Natural killer cell treated with Interleukin-12 subunit alpha and Interleukin-12 subunit beta and Interleukin-15 and Interleukin-18, amount 100 ng/mL, for 72 hours (primary cell): ENCODE measurements at regions not wholly inside any gene's neighbourhood (a gene's known extent, or its start where the extent isn't known, plus 50 kb on each side); places are given as distances from the start of the nearest gene placed in this dataset.

Source experiments
- ATAC-seq, 2 donors: fragments of 150-1000 bp; cut with Tn5 transposase in 1 of 2; sonication (Bioruptor Pico), chemical (Tn5 transposase) in 1 of 2; 2 replicates each; pipeline ENCODE4 v1.10.0; 2021
- DNase-seq: peaks from one replicate; pipeline ENCODE4 v3.0.0; 2022; ENCODE audit warnings: low spot score
- H3K27ac Mint-ChIP-seq, 2 donors: 1 replicate in 1 of 2; 2 replicates in 1 of 2; pipeline ENCODE4 v1.8.0; 2022; ENCODE audit warnings: mixed read lengths in 2 of 2, mild to moderate bottlenecking in 1 of 2, moderate library complexity in 1 of 2
- H3K27me3 Mint-ChIP-seq, 2 donors: 1 replicate in 1 of 2; 2 replicates in 1 of 2; pipeline ENCODE4 v1.8.0; 2022; ENCODE audit warnings: mixed read lengths in 2 of 2
- H3K36me3 Mint-ChIP-seq: one replicate; pipeline ENCODE4 v1.8.0; 2022; ENCODE audit warnings: mixed read lengths
- H3K4me1 Mint-ChIP-seq, 2 donors: 1 replicate in 1 of 2; 2 replicates in 1 of 2; pipeline ENCODE4 v1.8.0; 2022; ENCODE audit warnings: low read depth in 2 of 2, mixed read lengths in 2 of 2, mild to moderate bottlenecking in 1 of 2
- H3K4me3 Mint-ChIP-seq: one replicate; pipeline ENCODE4 v1.8.0; 2022; ENCODE audit warnings: mixed read lengths
- H3K9me3 Mint-ChIP-seq: 2 replicates; pipeline ENCODE4 v1.8.0; 2022; ENCODE audit warnings: mixed read lengths

DNA sequence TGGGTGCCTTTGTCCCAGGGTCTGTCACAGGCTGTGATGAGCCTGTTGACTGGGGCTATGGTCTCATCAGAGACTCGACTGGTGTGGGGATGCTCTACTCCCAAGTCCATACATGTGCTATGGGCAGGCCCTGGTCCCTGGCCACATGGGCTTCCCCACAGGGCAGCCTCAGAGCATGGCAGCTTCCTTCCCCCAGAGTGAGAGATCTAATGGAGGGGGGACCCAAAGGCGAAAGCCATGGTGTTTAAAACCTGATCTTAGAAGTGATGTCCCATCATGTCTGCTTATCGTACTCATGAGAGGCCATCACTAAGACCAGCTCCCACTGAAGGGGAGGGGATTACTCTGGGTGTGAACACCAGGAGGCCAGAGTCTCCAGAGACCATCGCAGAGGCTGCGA lies 279.0 kb upstream of the RTL1 start:
- H3K9me3 Mint-ChIP-seq: no peaks in the 10 kb centered on the region
- H3K27ac Mint-ChIP-seq: no peak overlapping the region
- H3K36me3 Mint-ChIP-seq: no peaks in the 10 kb centered on the region
- H3K27me3 Mint-ChIP-seq: peaks cover 3 to 8% of the 10 kb centered on the region in 2 donors
- H3K4me1 Mint-ChIP-seq: no peaks in the 10 kb centered on the region
- H3K4me3 Mint-ChIP-seq: no peak overlapping the region
- ATAC-seq: no peak
- no peak for DNase-seq

DNA sequence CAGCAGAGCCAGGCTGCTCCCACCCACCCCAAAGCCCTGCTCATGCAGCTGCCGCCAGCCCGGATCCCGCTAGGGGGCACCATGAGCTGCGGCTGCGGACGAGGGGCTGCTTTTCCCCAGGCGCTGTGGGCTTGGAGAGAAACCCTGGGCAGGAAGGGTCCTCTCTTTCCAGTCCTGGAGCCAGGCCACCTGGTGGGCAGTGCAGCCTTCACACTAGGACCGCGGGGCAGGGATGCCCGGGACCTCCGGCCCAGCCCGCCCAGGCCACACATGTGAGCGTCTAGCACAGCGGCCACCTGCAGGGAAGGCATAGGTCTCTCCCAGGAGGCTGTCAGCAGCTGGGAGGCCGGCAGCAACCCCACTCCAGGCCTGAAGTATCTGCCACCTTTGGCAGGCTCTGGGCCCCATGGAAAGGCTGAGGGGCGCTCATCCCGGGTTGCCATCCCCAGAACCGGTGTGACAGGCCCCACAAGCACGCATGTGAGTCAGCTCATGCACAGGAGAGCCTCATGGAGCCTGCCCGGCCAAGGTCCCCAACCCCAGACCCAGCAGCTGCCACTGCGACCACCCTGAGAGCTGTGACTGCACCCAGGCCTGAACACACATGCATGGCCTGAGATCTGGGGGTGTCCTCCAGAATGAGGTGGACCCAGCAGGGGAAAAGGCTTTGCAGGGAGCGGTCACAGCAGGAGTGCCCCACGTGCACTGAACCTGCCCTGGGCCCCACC lies 280.0 kb upstream of the RTL1 start:
- H3K9me3 Mint-ChIP-seq: no peaks in the 10 kb centered on the region
- peaks cover 3 to 8% of the 10 kb centered on the region in 2 donors for H3K27me3 Mint-ChIP-seq
- no peaks in the 10 kb centered on the region for H3K36me3 Mint-ChIP-seq
- no peak overlapping the region for H3K4me3 Mint-ChIP-seq
- DNase-seq (no peak), ATAC-seq (no peak)
- H3K27ac Mint-ChIP-seq: no peak overlapping the region
- H3K4me1 Mint-ChIP-seq: no peaks in the 10 kb centered on the region

DNA sequence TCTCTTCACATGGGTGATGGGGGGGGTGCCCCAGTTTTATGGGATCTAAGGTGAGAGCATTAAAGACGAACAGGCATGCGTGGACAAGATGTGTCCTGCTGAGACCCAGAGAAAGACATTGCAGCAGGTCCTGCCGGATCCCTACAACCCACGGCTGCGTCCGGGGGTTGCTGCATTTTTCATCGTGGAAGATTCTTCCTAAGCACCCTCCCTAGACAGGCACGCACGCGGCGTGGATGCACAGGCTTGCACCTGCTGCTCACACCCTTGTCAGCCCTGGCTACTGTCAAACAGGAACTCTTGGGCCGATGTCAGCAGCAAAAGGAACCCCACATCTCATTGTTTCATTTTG lies 280.6 kb upstream of the RTL1 start:
- Mint-ChIP-seq H3K36me3 (no peaks in the 10 kb centered on the region), H3K4me1 (no peaks in the 10 kb centered on the region), H3K4me3 (no peak overlapping the region), H3K27ac (no peak overlapping the region), H3K27me3 (peaks cover 6 to 8% of the 10 kb centered on the region in 2 donors), H3K9me3 (no peaks in the 10 kb centered on the region)
- ATAC-seq (no peak), DNase-seq (no peak)

DNA sequence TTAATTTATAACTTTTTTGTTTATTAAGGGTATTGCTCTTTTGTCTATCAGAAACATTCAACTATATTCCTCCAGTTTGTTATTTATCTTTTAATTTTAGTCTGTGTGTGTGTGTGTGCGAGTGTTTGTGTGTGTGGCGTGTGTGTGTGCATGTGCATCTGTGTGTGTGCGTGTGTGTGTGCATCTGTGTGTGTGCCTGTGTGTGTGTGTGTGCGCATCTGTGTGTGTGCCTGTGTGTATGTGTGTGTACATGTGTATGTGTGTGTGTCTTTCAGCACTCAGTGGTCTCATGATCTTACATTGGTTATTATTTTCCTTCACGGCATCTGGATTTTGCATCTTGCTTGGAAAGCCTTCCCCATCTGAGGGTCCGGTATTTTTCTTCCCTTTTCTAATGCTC lies 281.1 kb upstream of the RTL1 start:
- ATAC-seq: no peak
- Mint-ChIP-seq H3K4me3 (no peak overlapping the region), H3K9me3 (no peaks in the 10 kb centered on the region), H3K27me3 (peaks cover 6 to 11% of the 10 kb centered on the region in 2 donors), H3K4me1 (no peaks in the 10 kb centered on the region), H3K36me3 (no peaks in the 10 kb centered on the region), H3K27ac (no peak overlapping the region)
- no peak for DNase-seq

DNA sequence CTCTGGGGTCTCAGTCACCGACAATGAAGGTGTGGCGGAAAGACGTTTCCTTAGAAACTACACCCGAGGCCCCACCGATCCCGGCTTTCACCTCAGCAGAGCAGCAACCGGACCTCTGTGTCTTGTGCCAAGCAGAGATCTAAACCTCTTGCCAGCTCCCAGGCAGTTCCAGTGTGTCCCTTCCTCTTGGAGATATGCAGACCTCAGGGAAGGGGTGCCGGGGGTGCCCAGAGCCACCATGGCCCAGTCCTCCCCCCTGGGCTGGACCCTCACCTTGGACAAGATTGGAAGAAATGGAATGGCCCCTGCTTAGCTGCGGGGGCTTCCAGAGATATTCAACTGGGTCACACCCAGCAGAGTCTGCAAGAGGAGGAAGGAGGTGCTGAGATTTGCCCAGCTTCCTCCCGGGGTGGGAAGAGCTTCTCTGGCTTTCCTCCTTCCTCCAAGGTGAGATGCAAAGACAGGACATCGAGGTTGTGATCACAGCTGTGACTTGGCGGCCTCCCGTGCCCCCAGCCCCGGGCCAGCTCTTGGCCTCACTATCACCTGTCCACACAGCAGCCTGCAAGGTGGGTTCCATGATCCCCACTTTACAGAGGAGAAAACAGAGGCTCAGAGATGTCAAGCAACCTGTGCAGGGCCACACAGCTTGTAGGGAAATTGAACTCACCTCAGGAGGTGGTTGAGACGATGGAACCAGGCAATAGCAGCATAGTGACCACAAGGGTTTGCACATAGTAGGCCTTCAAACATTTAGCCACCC lies 281.7 kb upstream of the RTL1 start:
- no peaks in the 10 kb centered on the region for H3K4me1 Mint-ChIP-seq
- no peaks in the 10 kb centered on the region for H3K36me3 Mint-ChIP-seq
- no peak overlapping the region for H3K4me3 Mint-ChIP-seq
- H3K9me3 Mint-ChIP-seq: no peaks in the 10 kb centered on the region
- no peak for DNase-seq
- no peak for ATAC-seq
- peaks cover 9 to 18% of the 10 kb centered on the region in 2 donors for H3K27me3 Mint-ChIP-seq
- no peak overlapping the region for H3K27ac Mint-ChIP-seq

DNA sequence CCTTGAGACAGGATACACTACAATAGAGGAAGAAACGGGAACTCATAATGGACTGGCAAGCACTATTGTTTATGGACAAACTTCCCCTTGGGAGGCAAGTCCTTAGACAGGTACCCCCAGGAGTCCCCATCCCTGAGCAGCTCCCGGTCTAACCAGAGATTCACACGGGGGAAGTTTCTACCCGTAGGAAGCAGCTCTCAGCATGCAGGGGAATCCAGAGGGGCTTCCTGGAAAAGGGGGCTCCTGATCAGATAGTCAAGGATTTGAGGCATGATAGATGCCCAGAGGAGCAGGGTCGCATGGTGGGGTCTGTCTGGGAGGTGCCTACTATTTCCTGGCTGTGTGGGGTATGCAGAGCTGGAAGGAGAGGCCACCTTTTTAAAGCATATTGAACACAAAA lies 282.4 kb upstream of the RTL1 start:
- no peaks in the 10 kb centered on the region for H3K4me1 Mint-ChIP-seq
- no peak for ATAC-seq
- H3K9me3 Mint-ChIP-seq: no peaks in the 10 kb centered on the region
- H3K27me3 Mint-ChIP-seq: peaks cover 9 to 21% of the 10 kb centered on the region in 2 donors
- H3K36me3 Mint-ChIP-seq: no peaks in the 10 kb centered on the region
- H3K27ac Mint-ChIP-seq: no peak overlapping the region
- no peak overlapping the region for H3K4me3 Mint-ChIP-seq
- DNase-seq: no peak

DNA sequence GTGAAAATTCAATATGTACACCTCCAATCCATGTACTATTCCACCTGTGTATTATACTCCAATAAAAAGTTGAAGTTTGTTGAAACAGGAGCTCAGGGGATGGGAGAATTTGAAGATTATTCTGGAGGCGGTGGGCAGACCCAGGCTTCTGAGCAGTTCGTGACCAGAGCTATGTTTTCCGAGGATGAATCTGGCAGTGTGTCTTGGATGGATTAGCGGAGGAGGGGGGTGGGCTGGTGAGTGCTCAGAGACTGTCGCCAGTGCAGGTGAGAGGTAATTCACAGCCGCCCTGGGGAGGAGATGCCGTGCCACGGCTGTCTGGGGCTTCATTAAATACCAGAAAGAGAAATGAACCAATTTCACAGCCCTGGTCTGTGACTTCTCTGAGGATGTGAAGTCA lies 283.0 kb upstream of the RTL1 start:
- no peaks in the 10 kb centered on the region for H3K36me3 Mint-ChIP-seq
- no peak for DNase-seq

DNA sequence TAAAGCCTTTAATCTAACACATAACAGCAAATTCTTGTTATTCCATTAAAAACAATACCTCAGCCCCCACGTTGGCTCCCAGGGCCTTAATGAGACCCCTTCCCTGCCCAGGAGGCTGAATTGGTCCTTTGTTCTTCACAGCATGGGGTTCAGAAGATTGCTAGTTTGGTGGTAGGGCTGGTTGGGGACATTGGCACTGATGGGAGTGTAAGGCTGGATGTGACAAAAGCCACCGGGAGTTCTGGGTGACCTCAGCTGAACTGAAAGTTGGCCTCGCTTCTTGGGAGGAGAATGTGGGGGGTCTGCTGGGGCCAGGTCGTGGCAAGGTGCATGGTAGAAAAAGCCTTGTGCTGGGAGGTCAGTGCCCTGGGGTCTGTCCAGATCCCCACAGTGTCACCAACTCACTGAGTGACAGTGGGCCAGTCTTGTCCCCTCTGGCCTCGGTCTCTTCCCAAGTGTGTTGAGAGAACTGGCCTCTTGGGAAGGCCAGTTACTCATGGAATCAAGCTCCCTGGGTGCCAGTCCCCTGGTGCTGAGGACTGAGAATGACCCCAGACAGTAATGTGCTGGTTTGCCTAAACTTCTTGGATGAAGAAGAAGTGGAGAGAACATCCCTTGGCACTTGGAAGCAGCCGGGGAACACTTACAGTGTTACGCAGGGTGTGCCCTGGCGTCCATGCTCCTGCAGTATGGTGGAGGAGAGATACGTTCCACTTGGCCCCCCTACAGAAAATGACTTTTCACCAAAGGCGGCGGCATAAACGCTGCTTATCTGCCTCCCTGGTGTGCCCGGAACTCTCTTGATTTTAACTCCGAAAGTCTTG lies 283.7 kb upstream of the RTL1 start:
- Mint-ChIP-seq H3K9me3 (no peaks in the 10 kb centered on the region), H3K27ac (no peak overlapping the region), H3K36me3 (no peaks in the 10 kb centered on the region), H3K4me1 (no peaks in the 10 kb centered on the region), H3K4me3 (no peak overlapping the region), H3K27me3 (peaks cover 9 to 21% of the 10 kb centered on the region in 2 donors)
- DNase-seq (no peak), ATAC-seq (no peak)

More for the DNA sequence above, 283.0 kb upstream of the RTL1 start:
- ATAC-seq: no peak
- Mint-ChIP-seq H3K4me3 (no peak overlapping the region), H3K27ac (no peak overlapping the region), H3K4me1 (no peaks in the 10 kb centered on the region), H3K27me3 (peaks cover 9 to 21% of the 10 kb centered on the region in 2 donors), H3K9me3 (no peaks in the 10 kb centered on the region)

DNA sequence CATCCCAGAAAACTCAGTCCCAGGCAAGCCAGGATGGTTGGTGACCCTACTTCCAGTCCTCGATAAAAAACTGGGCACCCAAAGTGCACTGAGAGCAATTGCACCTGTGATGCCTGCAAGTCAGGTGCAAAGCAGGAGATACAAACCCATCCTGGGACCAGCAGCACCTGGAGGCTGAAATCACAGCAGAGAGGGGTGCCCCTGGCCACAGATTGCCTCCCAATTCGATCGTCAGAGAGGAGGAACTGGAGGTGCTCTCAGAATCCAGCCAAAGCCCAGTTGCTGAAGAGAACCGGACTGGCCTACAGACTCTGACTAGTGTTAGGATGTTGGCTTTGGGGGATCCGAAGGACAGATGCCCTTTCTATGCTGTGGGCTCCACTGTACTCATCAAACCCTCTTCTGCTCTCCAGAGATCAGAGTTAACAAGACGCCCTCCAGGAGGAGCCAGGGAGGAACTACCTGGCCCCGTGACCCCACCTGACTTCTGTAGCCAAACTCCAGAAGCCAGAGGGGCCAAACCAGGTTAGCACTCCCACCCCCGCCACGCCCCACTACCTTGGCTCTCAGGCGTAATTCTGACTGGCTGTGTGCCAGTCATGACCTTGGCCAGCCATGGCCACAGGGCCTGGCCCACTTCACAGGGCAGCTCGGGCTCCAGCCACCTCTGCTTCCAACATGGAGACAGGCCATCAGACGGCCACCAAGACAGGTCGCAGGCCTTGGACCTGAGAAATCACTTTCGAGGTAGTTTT lies 284.5 kb upstream of the RTL1 start:
- DNase-seq (no peak), ATAC-seq (no peak)
- Mint-ChIP-seq H3K36me3 (no peaks in the 10 kb centered on the region), H3K27me3 (peaks cover 9 to 21% of the 10 kb centered on the region in 2 donors), H3K4me1 (no peaks in the 10 kb centered on the region), H3K9me3 (no peaks in the 10 kb centered on the region), H3K27ac (no peak overlapping the region), H3K4me3 (no peak overlapping the region)

DNA sequence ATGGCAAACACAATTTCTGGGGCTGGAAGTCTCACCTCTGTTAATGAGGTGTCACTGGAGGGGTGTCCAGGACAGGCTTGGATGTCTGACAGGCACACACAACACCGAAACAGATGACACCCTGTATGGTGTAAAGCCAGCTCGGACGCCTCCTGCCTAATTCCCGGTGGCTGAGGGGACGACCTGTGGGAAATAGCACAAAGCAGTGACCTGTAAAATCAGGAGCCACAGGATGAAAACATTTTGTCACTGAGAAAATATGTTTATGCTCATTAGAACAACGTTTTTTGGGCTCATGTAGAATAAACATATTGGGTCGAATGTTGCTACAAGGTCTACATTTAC lies 285.0 kb upstream of the RTL1 start:
- DNase-seq (no peak), ATAC-seq (no peak)
- no peaks in the 10 kb centered on the region for H3K36me3 Mint-ChIP-seq
- no peaks in the 10 kb centered on the region for H3K9me3 Mint-ChIP-seq
- no peak overlapping the region for H3K27ac Mint-ChIP-seq
- H3K4me1 Mint-ChIP-seq: no peaks in the 10 kb centered on the region
- no peak overlapping the region for H3K4me3 Mint-ChIP-seq
- peaks cover 9 to 21% of the 10 kb centered on the region in 2 donors for H3K27me3 Mint-ChIP-seq

DNA sequence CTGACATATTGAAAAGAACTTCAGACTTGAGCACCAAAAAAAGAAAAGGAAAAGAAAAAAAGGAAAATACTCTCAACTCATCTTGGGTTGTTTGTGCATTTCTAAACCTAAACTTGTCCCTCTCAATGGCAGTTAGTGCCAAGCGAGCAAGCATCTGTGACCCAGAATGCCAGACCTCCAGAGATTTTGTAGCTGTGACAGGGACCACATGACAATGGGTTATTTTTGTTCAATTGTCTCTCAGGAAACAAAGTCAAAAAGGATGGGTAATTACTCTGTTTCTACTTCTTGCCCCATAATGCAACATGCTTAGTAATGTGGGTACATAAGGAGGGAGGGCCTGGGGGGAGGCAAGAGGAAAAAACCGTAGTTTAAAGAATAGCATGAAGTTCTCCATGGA lies 285.7 kb upstream of the RTL1 start:
- DNase-seq (no peak), ATAC-seq (no peak)
- no peaks in the 10 kb centered on the region for H3K36me3 Mint-ChIP-seq
- no peaks in the 10 kb centered on the region for H3K9me3 Mint-ChIP-seq
- no peaks in the 10 kb centered on the region for H3K4me1 Mint-ChIP-seq
- H3K27ac Mint-ChIP-seq: no peak overlapping the region
- H3K4me3 Mint-ChIP-seq: no peak overlapping the region
- H3K27me3 Mint-ChIP-seq: peaks cover 9 to 21% of the 10 kb centered on the region in 2 donors

DNA sequence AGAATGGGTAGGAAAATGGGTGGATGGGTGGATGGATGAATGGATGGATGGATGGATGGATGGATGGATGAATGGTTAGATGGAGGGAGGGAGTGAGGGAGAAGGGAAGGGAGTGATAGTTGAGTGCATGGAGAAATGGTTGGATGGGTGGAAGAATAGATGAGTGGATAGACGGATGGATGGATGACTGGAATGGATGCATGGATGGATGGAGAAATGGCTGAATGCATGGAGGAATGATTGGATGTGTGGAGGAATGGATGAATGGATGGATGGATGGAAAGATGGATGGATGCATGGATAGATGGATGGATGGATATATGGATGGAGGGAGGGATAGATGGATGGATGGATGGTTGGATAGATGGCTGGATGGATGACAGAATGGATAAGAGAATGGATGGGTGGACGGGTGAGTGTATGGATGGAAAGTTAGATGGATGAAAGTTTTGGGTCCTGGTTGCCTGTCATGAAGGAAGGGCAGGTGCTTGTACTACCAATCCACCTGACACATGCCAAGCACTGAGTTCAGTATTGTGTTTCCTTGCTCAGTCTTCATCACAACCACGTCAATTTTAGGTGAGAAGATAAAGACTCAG lies 286.5 kb upstream of the RTL1 start:
- ATAC-seq: no peak
- H3K36me3 Mint-ChIP-seq: no peaks in the 10 kb centered on the region
- DNase-seq: no peak

DNA sequence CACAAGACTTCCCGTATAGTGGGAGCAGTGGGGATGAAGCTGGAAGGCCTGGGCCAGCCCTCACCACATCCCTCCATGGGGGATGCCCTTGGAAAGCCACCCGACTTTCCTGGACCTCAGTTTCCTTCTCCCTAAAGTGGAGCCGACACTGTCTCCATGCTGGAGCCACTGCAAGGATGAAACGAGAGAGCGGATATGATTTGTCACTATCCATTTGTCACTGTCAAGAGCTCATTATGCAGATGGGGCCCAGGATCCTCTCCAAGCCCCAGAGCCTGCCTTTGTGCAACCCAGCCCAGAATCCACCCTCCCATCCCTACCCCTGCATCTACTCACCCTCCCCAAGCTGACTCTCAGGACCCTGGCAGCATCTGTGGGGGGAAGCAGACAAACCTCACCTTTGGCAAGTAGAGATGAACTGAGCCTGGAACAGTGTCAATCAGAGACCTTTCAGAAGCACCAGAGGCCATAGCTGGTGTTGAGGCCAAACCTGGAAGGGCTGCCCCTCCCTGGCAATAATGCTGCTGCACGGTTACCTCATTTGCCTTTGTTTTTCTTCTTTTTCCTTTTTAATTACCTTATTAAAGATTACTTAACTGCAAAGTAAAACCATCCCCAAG lies 287.7 kb upstream of the RTL1 start:
- Mint-ChIP-seq H3K4me1 (no peaks in the 10 kb centered on the region), H3K4me3 (no peak overlapping the region), H3K9me3 (no peaks in the 10 kb centered on the region), H3K27me3 (peaks cover 6 to 14% of the 10 kb centered on the region in 2 donors), H3K27ac (no peak overlapping the region), H3K36me3 (no peaks in the 10 kb centered on the region)
- ATAC-seq (no peak), DNase-seq (no peak)

More for the DNA sequence above, 286.5 kb upstream of the RTL1 start:
- no peaks in the 10 kb centered on the region for H3K9me3 Mint-ChIP-seq
- H3K27me3 Mint-ChIP-seq: peaks cover 9 to 14% of the 10 kb centered on the region in 2 donors
- H3K4me1 Mint-ChIP-seq: no peaks in the 10 kb centered on the region
- H3K4me3 Mint-ChIP-seq: no peak overlapping the region
- no peak overlapping the region for H3K27ac Mint-ChIP-seq
